PC-3 (cell line): ENCODE measurements at regions not wholly inside any gene's neighbourhood (a gene's known extent, or its start where the extent isn't known, plus 50 kb on each side); places are given as distances from the start of the nearest gene placed in this dataset.

Experiments
- EZH2 ChIP-seq: fragments of 300-600 bp; sonication (generic); IDR thresholded peaks from one replicate; pipeline ENCODE4 v1.6.1; 2017; ENCODE audit warnings: antibody characterized with exemption, mild to moderate bottlenecking, low read length; ENCODE audit not compliant: unreplicated experiment
- EZH2phosphoT487 ChIP-seq: fragments of 300-600 bp; sonication (generic); IDR thresholded peaks from 2 replicates; pipeline ENCODE4 v1.6.1; 2018; ENCODE audit warnings: mild to moderate bottlenecking, antibody characterized with exemption, low read length, borderline replicate concordance
- TF ChIP-seq, protein P1 (sequence below): fragments of 300-600 bp; sonication (generic); conservative IDR thresholded peaks from 2 replicates; pipeline ENCODE4 v1.5.1; 2017; ENCODE audit warnings: antibody characterized with exemption, low read depth, mild to moderate bottlenecking, low read length

DNA sequence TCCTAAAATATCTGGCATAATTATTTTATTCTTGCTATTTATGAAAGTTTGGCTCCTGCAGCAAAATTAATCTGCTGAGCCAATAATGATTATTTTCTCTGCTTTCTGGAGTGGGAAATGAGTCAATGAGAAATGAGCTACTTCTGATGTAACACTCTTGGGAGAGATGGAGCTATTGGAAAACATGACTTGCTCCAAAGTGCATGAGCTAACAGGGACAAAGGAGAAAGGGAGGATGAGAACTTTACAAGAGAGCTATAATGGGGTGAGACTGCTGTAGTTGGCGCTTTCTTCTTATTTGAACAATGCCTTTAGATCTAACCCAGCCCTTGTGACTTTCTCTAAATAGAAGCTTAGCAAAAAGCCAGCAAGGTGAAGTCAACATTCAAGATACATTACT is 615.1 kb downstream of the ANKRD50 start:
- TF ChIP-seq EZH2phosphoT487 = no peak
- TF ChIP-seq, protein P1, sequence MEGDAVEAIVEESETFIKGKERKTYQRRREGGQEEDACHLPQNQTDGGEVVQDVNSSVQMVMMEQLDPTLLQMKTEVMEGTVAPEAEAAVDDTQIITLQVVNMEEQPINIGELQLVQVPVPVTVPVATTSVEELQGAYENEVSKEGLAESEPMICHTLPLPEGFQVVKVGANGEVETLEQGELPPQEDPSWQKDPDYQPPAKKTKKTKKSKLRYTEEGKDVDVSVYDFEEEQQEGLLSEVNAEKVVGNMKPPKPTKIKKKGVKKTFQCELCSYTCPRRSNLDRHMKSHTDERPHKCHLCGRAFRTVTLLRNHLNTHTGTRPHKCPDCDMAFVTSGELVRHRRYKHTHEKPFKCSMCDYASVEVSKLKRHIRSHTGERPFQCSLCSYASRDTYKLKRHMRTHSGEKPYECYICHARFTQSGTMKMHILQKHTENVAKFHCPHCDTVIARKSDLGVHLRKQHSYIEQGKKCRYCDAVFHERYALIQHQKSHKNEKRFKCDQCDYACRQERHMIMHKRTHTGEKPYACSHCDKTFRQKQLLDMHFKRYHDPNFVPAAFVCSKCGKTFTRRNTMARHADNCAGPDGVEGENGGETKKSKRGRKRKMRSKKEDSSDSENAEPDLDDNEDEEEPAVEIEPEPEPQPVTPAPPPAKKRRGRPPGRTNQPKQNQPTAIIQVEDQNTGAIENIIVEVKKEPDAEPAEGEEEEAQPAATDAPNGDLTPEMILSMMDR = no peak
- TF ChIP-seq EZH2 = no peak
